H9 (cell line): ENCODE measurements at regions not wholly inside any gene's neighbourhood (a gene's known extent, or its start where the extent isn't known, plus 50 kb on each side); places are given as distances from the start of the nearest gene placed in this dataset.

ENCODE experiments used
- DNase-seq: peaks from one replicate; pipeline ENCODE4 v3.0.0-alpha.2; 2017
- H2AFZ ChIP-seq: one replicate; pipeline ENCODE4 v1.6.1; 2013; ENCODE audit warnings: mild to moderate bottlenecking, low read length, control low read depth, moderate library complexity
- H2AK5ac ChIP-seq: 2 replicates; pipeline ENCODE4 v1.6.1; 2013; ENCODE audit warnings: low read length, control low read depth, mixed read lengths; ENCODE audit not compliant: insufficient read length
- H2BK120ac ChIP-seq: one replicate; pipeline ENCODE4 v1.6.1; 2013; ENCODE audit warnings: low read depth, mild to moderate bottlenecking, low read length, control low read depth, inconsistent platforms; ENCODE audit not compliant: poor library complexity, severe bottlenecking
- H2BK12ac ChIP-seq: 2 replicates; pipeline ENCODE4 v1.6.1; 2013; ENCODE audit warnings: low read length, control low read depth, mixed read lengths, low read depth; ENCODE audit not compliant: insufficient read length
- H2BK15ac ChIP-seq: 2 replicates; pipeline ENCODE4 v1.6.1; 2013; ENCODE audit warnings: low read depth, low read length, control low read depth
- H2BK20ac ChIP-seq: one replicate; pipeline ENCODE4 v1.6.1; 2013; ENCODE audit warnings: low read depth, mild to moderate bottlenecking, low read length, control low read depth, inconsistent platforms; ENCODE audit not compliant: poor library complexity, severe bottlenecking
- H2BK5ac ChIP-seq: 2 replicates; pipeline ENCODE4 v1.6.1; 2013; ENCODE audit warnings: low read length, control low read depth, mixed read lengths; ENCODE audit not compliant: insufficient read length
- H3K14ac ChIP-seq: 2 replicates; pipeline ENCODE4 v1.6.1; 2013; ENCODE audit warnings: low read length, control low read depth; ENCODE audit not compliant: insufficient read depth
- H3K18ac ChIP-seq: 2 replicates; pipeline ENCODE4 v1.6.1; 2013; ENCODE audit warnings: low read depth, mild to moderate bottlenecking, mixed read lengths, low read length, control low read depth; ENCODE audit not compliant: insufficient read length
- H3K23ac ChIP-seq: 2 replicates; pipeline ENCODE4 v1.6.1; 2013; ENCODE audit warnings: low read length, control low read depth, mixed read lengths, low read depth; ENCODE audit not compliant: insufficient read length
- H3K23me2 ChIP-seq: 2 replicates; pipeline ENCODE4 v1.6.1; 2013; ENCODE audit warnings: low read depth, mild to moderate bottlenecking, mixed read lengths, low read length, control low read depth; ENCODE audit not compliant: insufficient read length, poor library complexity, severe bottlenecking
- H3K27ac ChIP-seq: 2 replicates; pipeline ENCODE4 v1.5.1; 2013; ENCODE audit warnings: low read length, control low read depth, mixed read lengths, low read depth; ENCODE audit not compliant: insufficient read length
- H3K27me3 ChIP-seq: 2 replicates; pipeline ENCODE4 v1.6.1; 2013; ENCODE audit warnings: low read length, control low read depth, inconsistent platforms; ENCODE audit not compliant: insufficient read depth
- H3K4ac ChIP-seq: 2 replicates; pipeline ENCODE4 v1.6.1; 2013; ENCODE audit warnings: low read depth, mild to moderate bottlenecking, control low read depth, inconsistent platforms, low read length, moderate library complexity
- H3K4me1 ChIP-seq: 2 replicates; pipeline ENCODE4 v1.6.1; 2013; ENCODE audit warnings: low read length, control low read depth, inconsistent platforms; ENCODE audit not compliant: insufficient read depth
- H3K4me2 ChIP-seq: 2 replicates; pipeline ENCODE4 v1.6.1; 2013; ENCODE audit warnings: low read length, control low read depth, mixed read lengths; ENCODE audit not compliant: insufficient read length, insufficient read depth
- H3K56ac ChIP-seq: 2 replicates; pipeline ENCODE4 v1.6.1; 2013; ENCODE audit warnings: low read depth, mild to moderate bottlenecking, mixed read lengths, low read length, control low read depth; ENCODE audit not compliant: insufficient read length
- H3K79me1 ChIP-seq: 2 replicates; pipeline ENCODE4 v1.6.1; 2013; ENCODE audit warnings: low read depth, mild to moderate bottlenecking, moderate library complexity, low read length, control low read depth, inconsistent platforms; ENCODE audit not compliant: insufficient read depth, poor library complexity, severe bottlenecking
- H3K79me2 ChIP-seq: 2 replicates; pipeline ENCODE4 v1.6.1; 2013; ENCODE audit warnings: low read length, control low read depth, inconsistent platforms; ENCODE audit not compliant: insufficient read depth
- H3K9ac ChIP-seq: 2 replicates; pipeline ENCODE4 v1.6.1; 2013; ENCODE audit warnings: low read length, control low read depth, mixed read lengths; ENCODE audit not compliant: insufficient read length; ENCODE audit errors: extremely low read depth
- H3K9me3 ChIP-seq: one replicate; pipeline ENCODE4 v1.6.1; 2013; ENCODE audit warnings: low read depth, low read length, inconsistent platforms; ENCODE audit not compliant: control insufficient read depth
- H3T11ph ChIP-seq: one replicate; pipeline ENCODE4 v1.6.1; 2013; ENCODE audit warnings: mild to moderate bottlenecking, low read length, control low read depth, inconsistent platforms
- H4K20me1 ChIP-seq: one replicate; pipeline ENCODE4 v1.6.1; 2013; ENCODE audit not compliant: control insufficient read depth, insufficient read length, insufficient read depth
- H4K5ac ChIP-seq: 2 replicates; pipeline ENCODE4 v1.6.1; 2013; ENCODE audit warnings: low read depth, mild to moderate bottlenecking, mixed read lengths, low read length, control low read depth; ENCODE audit not compliant: insufficient read length
- H4K8ac ChIP-seq: replicated peaks from 2 replicates; pipeline ENCODE4 v1.6.1; 2013; ENCODE audit warnings: low read length, control low read depth, mixed read lengths, low read depth; ENCODE audit not compliant: insufficient read length
- H4K91ac ChIP-seq: 2 replicates; pipeline ENCODE4 v1.6.1; 2013; ENCODE audit warnings: low read depth, mild to moderate bottlenecking, moderate library complexity, mixed read lengths, low read length, control low read depth; ENCODE audit not compliant: insufficient read length
- H3K27ac Mint-ChIP-seq, 3 experiments: 2 replicates in 2 of 3; 3 replicates in 1 of 3; pipeline ENCODE4 v1.8.0; 2020 to 2021; ENCODE audit warnings: mixed read lengths in 3 of 3, mild to moderate bottlenecking in 1 of 3, moderate library complexity in 1 of 3
- H3K27me3 Mint-ChIP-seq: 2 replicates; pipeline ENCODE4 v1.8.0; 2021; ENCODE audit warnings: low read depth, mild to moderate bottlenecking, moderate library complexity, mixed read lengths
- H3K36me3 Mint-ChIP-seq, 3 experiments: 2 replicates in 2 of 3; 3 replicates in 1 of 3; pipeline ENCODE4 v1.8.0; 2020 to 2021; ENCODE audit warnings: low read depth in 3 of 3, mixed read lengths in 3 of 3; ENCODE audit not compliant: insufficient read depth in 1 of 3
- H3K4me1 Mint-ChIP-seq, 2 experiments: 2 replicates each; pipeline ENCODE4 v1.8.0; 2020; ENCODE audit warnings: mixed read lengths in 2 of 2
- H3K4me3 Mint-ChIP-seq, 2 experiments: 2 replicates in 1 of 2; 3 replicates in 1 of 2; pipeline ENCODE4 v1.8.0; 2020 to 2021; ENCODE audit warnings: mild to moderate bottlenecking in 2 of 2, mixed read lengths in 2 of 2, moderate library complexity in 1 of 2
- H3K9me3 Mint-ChIP-seq, 2 experiments: 2 replicates in 1 of 2; 3 replicates in 1 of 2; pipeline ENCODE4 v1.8.0; 2020; ENCODE audit warnings: mild to moderate bottlenecking in 2 of 2, mixed read lengths in 2 of 2, moderate library complexity in 1 of 2
- CTCF ChIP-seq: fragments of 200-600 bp; sonication (generic); conservative IDR thresholded peaks from 3 replicates; pipeline ENCODE4 v1.8.0; 2021; ENCODE audit warnings: antibody characterized with exemption, mild to moderate bottlenecking
- WGBS: extraction: QIAGEN DNeasy Blood & Tissue Kit; methylation state at CpG from one replicate; pipeline ENCODE4 v1.1.7; 2013; ENCODE audit warnings: missing lambda C conversion rate, low lambda C conversion rate, mixed read lengths; ENCODE audit not compliant: insufficient read length; ENCODE audit errors: extremely low coverage; 5-methylcytosine and 5-hydroxymethylcytosine counted together

DNA sequence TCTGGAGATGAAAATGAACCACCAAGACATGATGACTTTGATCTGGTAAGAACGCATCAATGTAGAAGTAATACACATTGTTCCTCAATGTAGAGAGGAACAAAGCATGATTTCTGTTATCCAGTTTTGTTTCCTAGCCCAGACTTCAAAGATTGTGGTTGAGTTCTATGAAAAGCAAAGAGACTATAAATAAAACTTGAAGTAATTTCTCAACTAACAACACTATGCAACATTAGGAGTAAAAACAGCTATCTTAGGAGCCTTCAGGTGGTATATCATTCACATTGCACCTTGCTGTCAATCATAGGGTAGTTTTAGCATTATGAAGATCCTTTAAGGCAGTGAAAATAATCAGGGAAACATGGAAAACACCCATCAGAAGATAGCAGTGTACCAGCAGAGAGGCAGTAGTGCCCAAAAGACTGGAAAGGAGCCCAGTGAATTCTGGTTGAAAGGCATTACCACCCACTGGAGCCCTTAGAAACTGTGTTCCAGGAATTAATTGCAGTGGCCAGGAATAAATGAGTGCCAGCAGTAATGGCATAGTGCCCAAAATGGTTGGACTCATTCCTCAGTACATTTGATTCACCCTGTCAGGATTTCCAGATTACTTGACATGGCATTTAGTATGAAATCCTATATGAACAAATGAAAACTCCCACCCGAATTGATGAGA is 300.7 kb upstream of the CXXC4 start:
- no peak overlapping the region for H3K23ac ChIP-seq
- H3K79me1 ChIP-seq = no peaks in the 10 kb centered on the region
- H4K8ac ChIP-seq = no peak overlapping the region
- WGBS = no CpG with 5 or more reads among the region's 2 CpGs
- no peak overlapping the region for H2BK12ac ChIP-seq
- H4K20me1 ChIP-seq = no peaks in the 10 kb centered on the region
- H3K36me3 Mint-ChIP-seq = no peaks in the 10 kb centered on the region
- no peaks in the 10 kb centered on the region for H3K79me2 ChIP-seq
- no peak overlapping the region for H4K91ac ChIP-seq
- H2BK120ac ChIP-seq = no peak overlapping the region
- H3K27ac Mint-ChIP-seq = no peak overlapping the region
- H3K4me1 Mint-ChIP-seq = no peaks in the 10 kb centered on the region
- H3K14ac ChIP-seq = no peak overlapping the region
- H3K4me1 ChIP-seq = no peaks in the 10 kb centered on the region
- H3K9me3 ChIP-seq = no peaks in the 10 kb centered on the region
- no peaks in the 10 kb centered on the region for H3K27me3 Mint-ChIP-seq
- DNase-seq = no peak
- no peak overlapping the region for H3K18ac ChIP-seq
- no peak for TF ChIP-seq CTCF
- H2BK15ac ChIP-seq = no peak overlapping the region
- no peaks in the 10 kb centered on the region for H3K27me3 ChIP-seq
- no peak overlapping the region for H3T11ph ChIP-seq
- H3K4ac ChIP-seq = no peak overlapping the region
- no peak overlapping the region for H4K5ac ChIP-seq
- H3K9me3 Mint-ChIP-seq = no peaks in the 10 kb centered on the region; a peak in 1 of 5 replicates
- no peak overlapping the region for H3K4me3 Mint-ChIP-seq
- no peak overlapping the region for H3K9ac ChIP-seq
- no peak overlapping the region for H2BK20ac ChIP-seq
- no peaks in the 10 kb centered on the region for H3K23me2 ChIP-seq
- H2AFZ ChIP-seq = no peak overlapping the region
- no peak overlapping the region for H3K27ac ChIP-seq
- H3K4me2 ChIP-seq = no peak overlapping the region
- H3K56ac ChIP-seq = no peak overlapping the region
- H2AK5ac ChIP-seq = no peak overlapping the region
- H2BK5ac ChIP-seq = no peak overlapping the region
